Thoracic aorta (tissue), 2 donors: ENCODE measurements at regions not wholly inside any gene's neighbourhood (a gene's known extent, or its start where the extent isn't known, plus 50 kb on each side); places are given as distances from the start of the nearest gene placed in this dataset.
A peak's percentile ranks its signal among the peaks of the same experiment; 100 is the strongest.

ENCODE experiments used
- ATAC-seq: fragments of 150-250 bp; one replicate; pipeline ENCODE4 v1.8.0; 2017; ENCODE audit warnings: low read depth; ENCODE audit not compliant: insufficient number of reproducible peaks, low FRiP score
- DNase-seq: peaks from one replicate; pipeline ENCODE4 v3.0.0-alpha.2; 2020; ENCODE audit warnings: low spot score
- H3K27ac ChIP-seq, 2 donors: fragments of 200-600 bp; sonication (generic); 1 replicate in 1 of 2; 2 replicates in 1 of 2; pipeline ENCODE4 v1.5.1; 2016; ENCODE audit warnings: mild to moderate bottlenecking in 2 of 2, moderate library complexity in 2 of 2
- H3K27me3 ChIP-seq: fragments of 200-600 bp; sonication (generic); replicated peaks from 2 replicates; pipeline ENCODE4 v1.6.0; 2016; ENCODE audit warnings: mild to moderate bottlenecking; ENCODE audit not compliant: insufficient read depth
- H3K36me3 ChIP-seq: fragments of 200-600 bp; sonication (generic); one replicate; pipeline ENCODE4 v1.5.1; 2016
- H3K4me1 ChIP-seq, 2 donors: fragments of 200-600 bp; sonication (generic); 1 replicate in 1 of 2; 2 replicates in 1 of 2; pipeline versions ENCODE4 v1.5.1 to v1.6.0; 2016; ENCODE audit warnings: low read depth in 2 of 2, mild to moderate bottlenecking in 1 of 2; ENCODE audit not compliant: control insufficient read depth in 1 of 2
- H3K4me3 ChIP-seq: fragments of 200-600 bp; sonication (generic); 2 replicates; pipeline ENCODE4 v1.5.1; 2016; ENCODE audit warnings: mild to moderate bottlenecking
- H3K9me3 ChIP-seq: fragments of 200-600 bp; sonication (generic); 2 replicates; pipeline ENCODE4 v1.5.1; 2016
- CTCF ChIP-seq: fragments of 200-600 bp; sonication (generic); IDR thresholded peaks from one replicate; pipeline ENCODE4 v1.5.1; 2019; ENCODE audit warnings: antibody characterized with exemption

- H3K36me3 ChIP-seq = no peaks in the 10 kb centered on the region
- no peak for ATAC-seq
- peak overlapping the region; percentile 93 to 95 for H3K27ac ChIP-seq
- no peaks in the 10 kb centered on the region for H3K9me3 ChIP-seq
- TF ChIP-seq CTCF = no peak
- H3K4me3 ChIP-seq = no peak overlapping the region
- peaks cover 35 to 61% of the 10 kb centered on the region in 2 donors for H3K4me1 ChIP-seq
- H3K27me3 ChIP-seq = no peaks in the 10 kb centered on the region
- DNase-seq = no peak
Observed at GRCh38 chr1:39109644-39110043, 83.5 kb downstream of the NDUFS5 start.

- no peak for TF ChIP-seq CTCF
- Histone ChIP-seq H3K27ac (peak overlapping the region; percentile 87 to 95), H3K27me3 (no peaks in the 10 kb centered on the region), H3K4me3 (no peak overlapping the region), H3K4me1 (peaks cover 40 to 67% of the 10 kb centered on the region in 2 donors), H3K9me3 (no peaks in the 10 kb centered on the region), H3K36me3 (no peaks in the 10 kb centered on the region)
- ATAC-seq (peak; percentile 80), DNase-seq (no peak)
Observed at GRCh38 chr1:39110325-39110851, 84.2 kb downstream of the NDUFS5 start.

GRCh38 chr1:39110882-39111281, 84.7 kb downstream of the NDUFS5 start:
- Histone ChIP-seq H3K36me3 (no peaks in the 10 kb centered on the region), H3K27ac (peak overlapping the region; percentile 87 to 95), H3K4me3 (peak overlapping the region; percentile 19), H3K9me3 (no peaks in the 10 kb centered on the region), H3K27me3 (no peaks in the 10 kb centered on the region), H3K4me1 (peaks cover 45 to 72% of the 10 kb centered on the region in 2 donors)
- ATAC-seq (peak; percentile 21), DNase-seq (no peak)
- TF ChIP-seq CTCF = no peak

GRCh38 chr1:39113109-39113743, 87.1 kb downstream of the NDUFS5 start:
- no peak for DNase-seq
- Histone ChIP-seq H3K9me3 (no peaks in the 10 kb centered on the region), H3K4me3 (no peak overlapping the region), H3K36me3 (no peaks in the 10 kb centered on the region), H3K27me3 (no peaks in the 10 kb centered on the region), H3K4me1 (peaks cover 41 to 71% of the 10 kb centered on the region in 2 donors), H3K27ac (no peak overlapping the region)
- TF ChIP-seq CTCF = no peak
- no peak for ATAC-seq

- no peak overlapping the region for H3K27ac ChIP-seq
- H3K36me3 ChIP-seq = no peaks in the 10 kb centered on the region
- peaks cover 39 to 51% of the 10 kb centered on the region in 2 donors for H3K4me1 ChIP-seq
- no peak for DNase-seq
- no peak for TF ChIP-seq CTCF
- no peaks in the 10 kb centered on the region for H3K27me3 ChIP-seq
- H3K9me3 ChIP-seq = no peaks in the 10 kb centered on the region
- ATAC-seq = no peak
- H3K4me3 ChIP-seq = no peak overlapping the region
Observed at GRCh38 chr1:39115271-39116110, 89.0 kb upstream of the MACF1 start.
